ENCODE measurements at regions not wholly inside any gene's neighbourhood (a gene's known extent, or its start where the extent isn't known, plus 50 kb on each side); places are given as distances from the start of the nearest gene placed in this dataset.

GRCh38 chr1:244356376-244356775, 95.3 kb downstream of the ADSS2 start:
- WGBS, 3 donors, result 89 to 91% (median 91%) methylated on average over 1 of the region's 1 CpG
- no peak for TF ChIP-seq CTCF (IDR thresholded peaks at IDR 0.05)
- no peak for TF ChIP-seq EP300 (IDR thresholded peaks at IDR 0.05)
- TF ChIP-seq POLR2A (IDR thresholded peaks at IDR 0.05), result no peak

More at GRCh38 chr1:244356376-244356775, 95.3 kb downstream of the ADSS2 start:
- Histone ChIP-seq H3K36me3 (no peaks in the 10 kb centered on the region), H3K27ac (no peak overlapping the region), H3K9me3 (no peaks in the 10 kb centered on the region), H3K4me3 (no peak overlapping the region), H3K27me3 (no peaks in the 10 kb centered on the region), H3K4me1 (ENCODE audit: insufficient read depth) (no peaks in the 10 kb centered on the region)
- no peak for DNase-seq
- intact Hi-C loops (cut with DNase I), result no loop called here

Measured in ovary (tissue), 7 donors.